Fibroblast of skin of right biceps (primary cell): ENCODE measurements at regions not wholly inside any gene's neighbourhood (a gene's known extent, or its start where the extent isn't known, plus 50 kb on each side); places are given as distances from the start of the nearest gene placed in this dataset.
"Not testable (repeated sequence)": the region's sequence is repeated elsewhere in the genome, so short reads cannot be mapped to it uniquely, and the experiment has no call there.

ENCODE experiments used
- DNase-seq: peaks from one replicate; pipeline ENCODE4 v3.0.0-alpha.2; 2013

DNA sequence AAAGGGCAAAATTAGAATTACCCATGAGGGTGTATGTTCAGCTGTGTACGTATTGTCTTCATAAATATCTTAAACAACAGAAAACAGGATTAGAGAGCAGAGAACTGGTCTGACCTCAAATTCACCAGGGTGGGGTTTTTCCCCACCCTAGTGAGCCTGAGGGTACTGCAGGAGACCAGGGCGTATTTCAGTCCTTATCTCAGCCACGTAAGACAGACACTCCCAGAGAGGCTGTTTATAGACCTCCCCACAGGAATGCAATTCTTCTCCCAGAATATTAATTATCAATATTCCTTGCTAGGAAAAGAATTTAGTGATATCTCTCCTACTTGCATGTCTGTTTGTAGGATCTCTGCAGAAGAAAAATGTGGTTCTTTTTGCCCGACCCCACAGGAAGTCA is 128.8 kb downstream of the PCDH10 start:
- not testable (repeated sequence) for DNase-seq

- no peak for DNase-seq
Observed at GRCh38 chr4:133275246-133275645, 126.2 kb downstream of the PCDH10 start.

DNA sequence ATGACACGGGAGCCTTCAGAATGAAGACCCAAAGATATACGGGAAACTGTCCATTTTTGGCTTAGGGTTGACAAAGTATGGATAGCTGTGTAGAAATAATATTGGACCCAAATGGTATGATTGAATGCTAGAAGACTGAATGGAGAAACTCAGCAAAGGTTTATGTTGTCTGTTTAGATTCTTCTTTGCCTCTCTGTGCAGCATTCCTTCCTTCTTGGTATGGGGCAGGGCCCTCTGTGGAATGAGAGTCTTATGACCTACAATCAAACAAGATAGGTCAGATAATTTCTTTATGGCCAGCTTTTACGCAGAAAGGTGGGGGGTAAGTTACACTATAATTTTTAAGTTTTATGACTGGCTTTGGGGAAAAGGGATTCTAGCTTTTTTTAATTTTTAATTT is 124.3 kb downstream of the PCDH10 start:
- no peak for DNase-seq

DNA sequence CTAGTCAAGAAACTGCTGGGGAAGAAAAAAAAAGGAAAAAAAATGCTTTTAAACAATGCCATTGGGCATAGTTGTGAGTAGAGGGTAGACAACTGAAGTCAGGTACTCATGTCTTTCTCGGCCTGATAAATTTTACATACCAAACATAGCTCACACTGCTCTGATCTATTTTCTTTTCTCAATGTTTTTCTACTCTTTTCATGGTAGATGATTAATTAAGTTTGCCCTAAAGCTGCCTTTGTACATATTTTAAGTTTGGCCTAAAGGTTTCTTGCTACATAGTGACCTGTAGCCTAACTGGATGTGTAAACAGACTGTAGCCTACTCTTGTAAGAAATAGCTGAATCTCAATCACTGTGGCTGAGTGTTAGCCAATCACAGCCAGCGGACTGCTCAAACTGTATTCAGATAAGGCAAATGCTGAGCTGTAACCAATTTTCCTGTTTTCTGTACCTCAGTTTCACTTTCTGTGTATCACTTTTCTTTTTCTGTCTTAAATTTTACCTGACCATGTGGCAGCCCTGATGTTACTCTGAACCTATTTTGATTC is 121.0 kb downstream of the PCDH10 start:
- DNase-seq, result no peak

DNA sequence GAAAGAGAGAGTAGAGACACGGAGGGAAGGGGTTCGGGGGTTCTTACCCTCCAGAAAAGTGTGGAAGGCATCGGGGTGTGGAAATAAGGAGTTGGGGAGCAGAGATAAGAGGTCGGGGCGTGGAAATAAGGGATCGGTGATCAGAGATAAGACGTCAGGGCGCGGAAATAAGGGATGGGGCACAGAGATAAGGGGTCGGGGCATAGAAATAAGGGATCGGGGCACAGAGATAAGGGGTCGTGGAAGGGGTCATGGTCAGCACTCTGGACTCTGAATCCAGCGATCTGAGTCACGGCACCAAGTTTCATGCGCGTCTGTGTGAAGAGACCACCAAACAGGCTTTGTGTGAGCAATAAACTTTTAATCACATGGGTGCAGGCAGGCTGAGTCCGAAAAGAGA is 119.1 kb downstream of the PCDH10 start:
- no peak for DNase-seq

- DNase-seq, result not testable (repeated sequence)
Observed at GRCh38 chr4:133267506-133267905, 118.4 kb downstream of the PCDH10 start.

GRCh38 chr4:133266966-133267365 is 117.9 kb downstream of the PCDH10 start:
- DNase-seq, result not testable (repeated sequence)

GRCh38 chr4:133264251-133264650 is 115.2 kb downstream of the PCDH10 start:
- DNase-seq, result not testable (repeated sequence)

- no peak for DNase-seq
Observed at GRCh38 chr4:133263104-133263503, 114.0 kb downstream of the PCDH10 start.

DNA sequence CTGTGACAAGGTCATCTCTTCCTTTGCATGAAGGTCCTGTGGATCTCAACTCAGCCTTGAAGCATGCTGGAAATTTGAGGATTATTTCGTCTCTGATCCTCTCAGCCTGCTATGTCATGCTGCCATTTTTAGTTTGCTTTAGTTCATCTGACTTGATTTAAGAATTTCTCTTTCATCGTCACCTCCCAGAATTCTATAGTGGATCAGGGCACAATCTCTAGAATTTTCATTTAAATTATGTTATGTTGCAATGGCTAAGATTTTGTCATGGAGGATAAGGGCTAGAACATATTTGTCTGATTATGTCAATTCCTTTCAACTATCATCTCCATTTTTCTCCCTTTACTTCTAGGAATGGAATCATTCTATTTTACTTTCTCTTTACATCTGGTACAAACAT is 98.8 kb downstream of the PCDH10 start:
- no peak for DNase-seq

- no peak for DNase-seq
Observed at GRCh38 chr4:133245226-133245625, 96.1 kb downstream of the PCDH10 start.
